GM21717 (cell line): ENCODE measurements at regions not wholly inside any gene's neighbourhood (a gene's known extent, or its start where the extent isn't known, plus 50 kb on each side); places are given as distances from the start of the nearest gene placed in this dataset.

Source experiments
- ATAC-seq: cut with Tn5 transposase; IDR thresholded peaks from one replicate; pipeline ENCODE4 v1.9.1; 2021; ENCODE audit warnings: mild to moderate bottlenecking, moderate library complexity; ENCODE audit not compliant: unreplicated experiment

GRCh38 chr2:6754419-6754818, 111.3 kb downstream of the CMPK2 start:
- ATAC-seq, result no peak

- ATAC-seq, result no peak
These were observed 110.3 kb downstream of the CMPK2 start for GRCh38 chr2:6755456-6755855.

- no peak for ATAC-seq
These were observed 108.5 kb downstream of the CMPK2 start for GRCh38 chr2:6757215-6757614.

- no peak for ATAC-seq
These were observed 106.0 kb downstream of the CMPK2 start for GRCh38 chr2:6759689-6760088.

- no peak for ATAC-seq
These were observed 105.6 kb downstream of the CMPK2 start for GRCh38 chr2:6760132-6760531.

GRCh38 chr2:6764968-6765723, 100.6 kb downstream of the CMPK2 start:
- ATAC-seq, result no peak

GRCh38 chr2:6769346-6769745, 96.4 kb downstream of the CMPK2 start:
- ATAC-seq, result no peak

- no peak for ATAC-seq
These were observed 95.7 kb downstream of the CMPK2 start for GRCh38 chr2:6770006-6770405.

- no peak for ATAC-seq
These were observed 93.8 kb downstream of the CMPK2 start for GRCh38 chr2:6771634-6772611.

GRCh38 chr2:6773007-6773693, 92.6 kb downstream of the CMPK2 start:
- ATAC-seq, result peak; percentile 95

GRCh38 chr2:6773694-6774044, 92.0 kb downstream of the CMPK2 start:
- ATAC-seq, result no peak

- no peak for ATAC-seq
These were observed 89.6 kb downstream of the CMPK2 start for GRCh38 chr2:6776125-6776524.

- no peak for ATAC-seq
These were observed 88.1 kb downstream of the CMPK2 start for GRCh38 chr2:6777626-6778025.

GRCh38 chr2:6780765-6781274, 84.9 kb downstream of the CMPK2 start:
- ATAC-seq, result peak; percentile 84

GRCh38 chr2:6782517-6783237, 83.0 kb downstream of the CMPK2 start:
- no peak for ATAC-seq

GRCh38 chr2:6783238-6783614, 82.5 kb downstream of the CMPK2 start:
- ATAC-seq, result no peak

GRCh38 chr2:6784291-6784690, 81.4 kb downstream of the CMPK2 start:
- ATAC-seq, result no peak

GRCh38 chr2:6785493-6785892, 80.2 kb downstream of the CMPK2 start:
- ATAC-seq, result no peak

- no peak for ATAC-seq
These were observed 78.3 kb downstream of the CMPK2 start for GRCh38 chr2:6787376-6787775.

GRCh38 chr2:6788614-6789013, 77.1 kb downstream of the CMPK2 start:
- ATAC-seq, result no peak
